Heart right ventricle (tissue), 16 donors: ENCODE measurements at regions not wholly inside any gene's neighbourhood (a gene's known extent, or its start where the extent isn't known, plus 50 kb on each side); places are given as distances from the start of the nearest gene placed in this dataset.

Experiments
- ATAC-seq, 8 donors: fragments of 200-7000 bp; cut with Tn5 transposase; one replicate each; pipeline ENCODE4 v1.9.1; 2020; ENCODE audit warnings: mild to moderate bottlenecking in 8 of 8, moderate library complexity in 8 of 8, moderate number of reproducible peaks in 1 of 8
- DNase-seq, 2 donors: peaks; one replicate each; pipeline ENCODE4 v3.0.0-alpha.2; 2020
- H3K27ac ChIP-seq, 10 donors: fragments of 200-600 bp; sonication (generic) in 2 of 10; one replicate each; pipeline versions ENCODE4 v1.5.0 to v1.8.0; 2020 to 2022; ENCODE audit warnings: mild to moderate bottlenecking in 3 of 10
- H3K27me3 ChIP-seq, 7 donors: fragments of 200-600 bp; one replicate each; pipeline ENCODE4 v1.8.0; 2021 to 2022; ENCODE audit warnings: mild to moderate bottlenecking in 2 of 7
- H3K36me3 ChIP-seq, 9 donors: fragments of 200-600 bp; sonication (generic) in 1 of 9; one replicate each; pipeline versions ENCODE4 v1.5.0 to v1.8.0; 2020 to 2022; ENCODE audit warnings: mild to moderate bottlenecking in 2 of 9
- H3K4me1 ChIP-seq, 9 donors: fragments of 200-600 bp; sonication (generic) in 1 of 9; one replicate each; pipeline versions ENCODE4 v1.5.0 to v1.8.0; 2020 to 2022; ENCODE audit warnings: mild to moderate bottlenecking in 4 of 9
- H3K4me3 ChIP-seq, 10 donors: fragments of 200-600 bp; sonication (generic) in 2 of 10; one replicate each; pipeline versions ENCODE4 v1.5.0 to v1.8.0; 2020 to 2022; ENCODE audit warnings: mild to moderate bottlenecking in 7 of 10, moderate library complexity in 2 of 10
- H3K9me3 ChIP-seq, 11 donors: fragments of 200-600 bp in 10 of 11; sonication (generic) in 2 of 11; one replicate each; pipeline versions ENCODE4 v1.5.0 to v1.8.0; 2013 to 2022; ENCODE audit warnings: mild to moderate bottlenecking in 2 of 11, control low read depth in 1 of 11, moderate library complexity in 1 of 11
- CTCF ChIP-seq, 9 donors: fragments of 200-600 bp; sonication (generic) in 2 of 9; IDR thresholded peaks; one replicate each; pipeline versions ENCODE4 v1.5.0 to v1.8.0; 2021 to 2022; ENCODE audit warnings: antibody characterized with exemption in 9 of 9, mild to moderate bottlenecking in 5 of 9, moderate library complexity in 1 of 9
- WGBS, 2 donors: extraction: QIAGEN DNeasy Blood & Tissue Kit; methylation state at CpG; one replicate each; pipeline ENCODE4 v1.1.7; 2013; ENCODE audit warnings: inconsistent platforms in 1 of 2; 5-methylcytosine and 5-hydroxymethylcytosine counted together
- intact Hi-C, 10 donors: fragments of 100-400 bp; cut with DNase I; formaldehyde crosslinking; loops; one replicate each; pipeline versions ENCODE4 v1.11.1 to v1.14.2; 2022
- donor health status: Arrhythmogenic right ventricular cardiomyopathy.
- donor health status: ischemic (EF 13 %, LVEDD 7.1; RV severe dilation, severe dysfunction).
- donor health status: healthy with polysubstance abuse.
- donor health status: DM: no; HTN: yes; CAD: no.
- donor health status: DM: no; HTN: no; CAD: no.
- donor health status: ischemic (EF 25% LVEDD 6.9; RV normal size, moderate dysfunction).
- donor health status: ischemic (EF 25% LVEDD 5.7; RV mildly dilated, moderate dysfunction).
- donor health status: healthy.
- donor health status: DM: yes; HTN: yes; CAD: no.
- donor health status: Ischemic cardiomyopathy.
- donor health status: ischemic (EF 35%, LVEDD 5.7; RV mildly dilated, moderate dysfunction).
- donor health status: nonischemic (EF 11% LVEDD 7.7; RV severe dilation, severe dysfunction).
- donor health status: DM: yes; HTN: yes; CAD: no.
- donor health status: PGD.
- donor health status: ischemic (EF 29% LVEDD 5.4; RV normal size, mild dysfunction).
- donor health status: nonischemic (EF 23%, LVEDD 6.1; RV moderate dilation, normal function).

- DNase-seq (no peak), ATAC-seq (no peak)
- Histone ChIP-seq H3K4me3 (no peak overlapping the region), H3K36me3 (no peaks in the 10 kb centered on the region), H3K27ac (no peak overlapping the region), H3K9me3 (no peaks in the 10 kb centered on the region), H3K4me1 (no peaks in the 10 kb centered on the region), H3K27me3 (no peaks in the 10 kb centered on the region)
- WGBS, 2 donors, result 23 to 29% methylated on average over 1 of the region's 1 CpG
- intact Hi-C loops, result loop anchor here in 6 of 10 donors (5.0 to 10.0 kb wide), 3 partner anchors 436 to 441 kb away; no protein-coding TSS in a partner anchor
- TF ChIP-seq CTCF (IDR thresholded peaks at IDR 0.05), result peak in 7 of 9 donors; percentile 14 to 51 (median 32)
These were observed 456.8 kb upstream of the GJE1 start for GRCh38 chr6:141675957-141676356.

GRCh38 chr6:141669141-141669540 is 463.6 kb upstream of the GJE1 start:
- intact Hi-C loops, result no loop called here
- Histone ChIP-seq H3K4me3 (no peak overlapping the region), H3K27ac (no peak overlapping the region), H3K27me3 (no peaks in the 10 kb centered on the region), H3K36me3 (no peaks in the 10 kb centered on the region), H3K9me3 (no peaks in the 10 kb centered on the region), H3K4me1 (peaks cover 0 to 8% (median 0%) of the 10 kb centered on the region in 9 donors)
- ATAC-seq (no peak), DNase-seq (no peak)
- TF ChIP-seq CTCF (IDR thresholded peaks at IDR 0.05), result no peak
- WGBS, 2 donors, result 82 to 84% methylated on average over 7 of the region's 7 CpGs

GRCh38 chr6:141667580-141668309 is 465.0 kb upstream of the GJE1 start:
- TF ChIP-seq CTCF (IDR thresholded peaks at IDR 0.05), result no peak
- Histone ChIP-seq H3K9me3 (no peaks in the 10 kb centered on the region), H3K36me3 (no peaks in the 10 kb centered on the region), H3K4me1 (peaks cover 0 to 8% (median 0%) of the 10 kb centered on the region in 9 donors), H3K27me3 (no peaks in the 10 kb centered on the region), H3K27ac (no peak overlapping the region), H3K4me3 (no peak overlapping the region)
- ATAC-seq (peak in 5 of 8 donors; percentile 23 to 70 (median 58)), DNase-seq (no peak)
- intact Hi-C loops, result no loop called here
- WGBS, 2 donors, result 25 to 27% methylated on average over 3 of the region's 3 CpGs

- Histone ChIP-seq H3K36me3 (no peaks in the 10 kb centered on the region), H3K4me1 (peaks cover 0 to 8% (median 0%) of the 10 kb centered on the region in 9 donors), H3K9me3 (no peaks in the 10 kb centered on the region), H3K27me3 (no peaks in the 10 kb centered on the region), H3K27ac (no peak overlapping the region), H3K4me3 (no peak overlapping the region)
- TF ChIP-seq CTCF (IDR thresholded peaks at IDR 0.05), result no peak
- no peak for ATAC-seq
- 33 to 92% methylated on average over 1 of the region's 1 CpG for WGBS, 2 donors
- intact Hi-C loops, result no loop called here
- DNase-seq, result no peak
These were observed 466.5 kb upstream of the GJE1 start for GRCh38 chr6:141666187-141666586.
